HCT116 (cell line): ENCODE measurements at regions not wholly inside any gene's neighbourhood (a gene's known extent, or its start where the extent isn't known, plus 50 kb on each side); places are given as distances from the start of the nearest gene placed in this dataset.

Experiments
- ATAC-seq: fragments of 200-7000 bp; cut with Tn5 transposase; 2 replicates; pipeline ENCODE4 v1.9.1; 2020; ENCODE audit warnings: mild to moderate bottlenecking, moderate library complexity
- BruUV-seq: library from RNA; stranded (reverse); fragments of 400-500 nt; replicated peaks from 2 replicates; lab custom pipeline; 2021; lab: Mats Ljungman, UMichigan
- CTCF ChIA-PET: fragments of 300-600 bp; sonication (Branson Sonifier 250); formaldehyde crosslinking; loops from one replicate; lab custom pipeline; 2021; ENCODE audit warnings: antibody characterized with exemption; lab: Charles Lee
- POLR2A ChIA-PET: fragments of 300-600, 350-600 bp; sonication (Branson Sonifier 250); formaldehyde crosslinking; loops from one replicate; lab custom pipeline; 2021; ENCODE audit warnings: antibody characterized with exemption; lab: Charles Lee
- RAD21 ChIA-PET, 2 experiments: fragments of 300-600 bp; sonication (Branson Sonifier 250); formaldehyde crosslinking; loops; one replicate each; lab custom pipeline; 2023; ENCODE audit warnings: low total read pairs in 2 of 2; ENCODE audit not compliant: uncharacterized antibody in 2 of 2, unreplicated experiment in 2 of 2, low non-redundant PET in 1 of 2; lab: Charles Lee
- DNase-seq: peaks from one replicate; pipeline ENCODE4 v3.0.0-alpha.2; 2010; ENCODE audit warnings: low read depth, low spot score
- H2AFZ ChIP-seq: fragments of 200-600 bp; shearing (Covaris generic), sonication (generic); 2 replicates; pipeline ENCODE4 v1.6.1; 2017; ENCODE audit warnings: low read depth, mixed run types, mixed read lengths, antibody characterized with exemption, low read length; ENCODE audit not compliant: poor library complexity, severe bottlenecking
- H3K27ac ChIP-seq: 2 replicates; pipeline ENCODE4 v1.5.1; 2012; ENCODE audit warnings: low read depth, low read length
- H3K27me3 ChIP-seq: fragments of 200-600 bp; sonication (generic); 2 replicates; pipeline ENCODE4 v1.6.1; 2016; ENCODE audit warnings: mixed run types, low read length, mixed read lengths; ENCODE audit not compliant: insufficient read depth
- H3K36me3 ChIP-seq, 2 experiments: fragments of 200-500 bp in 1 of 2; fragments of 200-600 bp in 1 of 2; sonication (Bioruptor generic) in 1 of 2; sonication (generic) in 1 of 2; 2 replicates each; pipeline versions ENCODE4 v1.5.1 to v1.6.1; 2014 to 2016; ENCODE audit warnings: low read length in 2 of 2, inconsistent platforms in 1 of 2, mixed read lengths in 1 of 2, mixed run types in 1 of 2; ENCODE audit not compliant: insufficient read depth in 2 of 2, control insufficient read depth in 1 of 2
- H3K4me1 ChIP-seq, 2 experiments: fragments of 200-600 bp in 1 of 2; sonication (generic) in 1 of 2; 2 replicates each; pipeline versions ENCODE4 v1.5.1 to v1.6.1; 2012 to 2017; ENCODE audit warnings: low read length in 2 of 2, inconsistent platforms in 1 of 2, mild to moderate bottlenecking in 1 of 2, mixed read lengths in 1 of 2, mixed run types in 1 of 2, moderate library complexity in 1 of 2; ENCODE audit not compliant: insufficient read depth in 2 of 2, control insufficient read depth in 1 of 2
- H3K4me2 ChIP-seq: fragments of 200-600 bp; sonication (generic); 2 replicates; pipeline ENCODE4 v1.6.1; 2017; ENCODE audit warnings: mixed run types, low read length, mixed read lengths
- H3K4me3 ChIP-seq, 2 experiments: fragments of 200-600 bp in 1 of 2; sonication (generic) in 1 of 2; replicated peaks in 1 of 2; 2 replicates each; pipeline ENCODE4 v1.5.1; 2011 to 2016; ENCODE audit warnings: low read length in 2 of 2, control low read depth in 1 of 2, low read depth in 1 of 2, mild to moderate bottlenecking in 1 of 2, mixed read lengths in 1 of 2, mixed run types in 1 of 2
- H3K79me2 ChIP-seq: fragments of 200-600 bp; sonication (generic); 2 replicates; pipeline ENCODE4 v1.6.1; 2017; ENCODE audit warnings: mild to moderate bottlenecking, mixed run types, low read length, moderate library complexity, mixed read lengths; ENCODE audit not compliant: insufficient read depth
- H3K9ac ChIP-seq: fragments of 200-600 bp; sonication (generic); 2 replicates; pipeline ENCODE4 v1.6.1; 2016; ENCODE audit warnings: low read length, mixed read lengths
- H3K9me2 ChIP-seq: fragments of 200-600 bp; sonication (generic), shearing (Covaris generic); 2 replicates; pipeline ENCODE4 v1.6.1; 2017; ENCODE audit warnings: mixed run types, mild to moderate bottlenecking, moderate library complexity; ENCODE audit not compliant: insufficient read depth
- H3K9me3 ChIP-seq, 2 experiments: fragments of 200-500 bp in 1 of 2; fragments of 200-600 bp in 1 of 2; sonication (Bioruptor generic) in 1 of 2; sonication (generic) in 1 of 2; 2 replicates each; pipeline ENCODE4 v1.6.1; 2014 to 2017; ENCODE audit warnings: low read length in 2 of 2, mixed read lengths in 2 of 2, inconsistent platforms in 1 of 2, low read depth in 1 of 2, mild to moderate bottlenecking in 1 of 2, mixed run types in 1 of 2, moderate library complexity in 1 of 2; ENCODE audit not compliant: control insufficient read depth in 1 of 2, insufficient read depth in 1 of 2
- H4K20me1 ChIP-seq: fragments of 200-600 bp; sonication (generic), shearing (Covaris generic); 2 replicates; pipeline ENCODE4 v1.6.1; 2017; ENCODE audit warnings: mixed run types, mild to moderate bottlenecking, moderate library complexity; ENCODE audit not compliant: insufficient read depth
- CEBPB ChIP-seq: IDR thresholded peaks from 2 replicates; pipeline ENCODE4 v1.6.1; 2012; ENCODE audit warnings: low read depth
- POLR2A ChIP-seq: IDR thresholded peaks from 2 replicates; pipeline ENCODE4 v1.7.0; 2011; ENCODE audit warnings: borderline replicate concordance; ENCODE audit not compliant: insufficient read depth, insufficient read length; ENCODE audit errors: extremely low read depth
- POLR2AphosphoS5 ChIP-seq: IDR thresholded peaks from 2 replicates; pipeline ENCODE4 v1.6.1; 2011; ENCODE audit warnings: mild to moderate bottlenecking, low read depth, low read length, moderate library complexity
- SIN3A ChIP-seq: IDR thresholded peaks from 2 replicates; pipeline ENCODE4 v1.6.1; 2012; ENCODE audit warnings: low read depth
- TCF7L2 ChIP-seq: IDR thresholded peaks from 2 replicates; pipeline ENCODE4 v1.7.0; 2011; ENCODE audit warnings: borderline replicate concordance, inconsistent platforms; ENCODE audit not compliant: insufficient read depth, insufficient read length; ENCODE audit errors: extremely low read depth
- ZBTB33 ChIP-seq: IDR thresholded peaks from 2 replicates; pipeline ENCODE4 v1.6.1; 2011; ENCODE audit warnings: mild to moderate bottlenecking, low read length, moderate library complexity; ENCODE audit not compliant: insufficient replicate concordance; ENCODE audit errors: extremely low read depth
- ZFX ChIP-seq: fragments of 450-650 bp; IDR thresholded peaks from 2 replicates; pipeline ENCODE4 v1.6.1; 2017
- ZNF274 ChIP-seq: fragments of 200-500 bp; sonication (Bioruptor generic); IDR thresholded peaks from 2 replicates; pipeline ENCODE4 v1.6.1; 2014; ENCODE audit warnings: mild to moderate bottlenecking, low read depth, low read length, inconsistent platforms
- intact Hi-C: fragments of 100-400 bp; cut with micrococcal nuclease; formaldehyde crosslinking; loops from 2 replicates; pipeline ENCODE4 v1.10.0; 2022
- TF ChIP-seq, protein P1 (sequence below): IDR thresholded peaks from 2 replicates; pipeline ENCODE4 v1.6.1; 2012

- no peak for DNase-seq
- CTCF ChIA-PET = no interaction called here
These were observed 145.9 kb downstream of the OLFM4 start for GRCh38 chr13:53174545-53174944.

More at GRCh38 chr13:53174545-53174944, 145.9 kb downstream of the OLFM4 start:
- H3K27me3 ChIP-seq = no peaks in the 10 kb centered on the region
- H3K9ac ChIP-seq = no peak overlapping the region
- TF ChIP-seq, protein P1, sequence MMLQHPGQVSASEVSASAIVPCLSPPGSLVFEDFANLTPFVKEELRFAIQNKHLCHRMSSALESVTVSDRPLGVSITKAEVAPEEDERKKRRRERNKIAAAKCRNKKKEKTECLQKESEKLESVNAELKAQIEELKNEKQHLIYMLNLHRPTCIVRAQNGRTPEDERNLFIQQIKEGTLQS = no peak
- no peak for TF ChIP-seq CEBPB
- no peak for TF ChIP-seq ZFX
- no peak for TF ChIP-seq ZNF274
- TF ChIP-seq POLR2AphosphoS5 = no peak
- no peak for TF ChIP-seq SIN3A
- TF ChIP-seq ZBTB33 = no peak
- TF ChIP-seq POLR2A = no peak
- TF ChIP-seq TCF7L2 = no peak
- TF ChIP-seq, all 23 proteins: peak for 0
- H3K36me3 ChIP-seq = no peaks in the 10 kb centered on the region
- H3K4me1 ChIP-seq = no peaks in the 10 kb centered on the region
- no peak overlapping the region for H2AFZ ChIP-seq
- no TSS peak for BruUV-seq
- no peak overlapping the region for H3K4me2 ChIP-seq
- H3K9me3 ChIP-seq = no peaks in the 10 kb centered on the region
- intact Hi-C loops = no loop called here
- ChIA-PET RAD21 (no interaction called here), POLR2A (no interaction called here)
- H3K9me2 ChIP-seq = no peaks in the 10 kb centered on the region
- no peak overlapping the region for H3K27ac ChIP-seq
- ATAC-seq = no peak
- no peaks in the 10 kb centered on the region for H4K20me1 ChIP-seq
- no peaks in the 10 kb centered on the region for H3K79me2 ChIP-seq
- no peak overlapping the region for H3K4me3 ChIP-seq
